ENCODE measurements at regions not wholly inside any gene's neighbourhood (a gene's known extent, or its start where the extent isn't known, plus 50 kb on each side); places are given as distances from the start of the nearest gene placed in this dataset.

GRCh38 chr13:107803822-107804495 is 411.4 kb downstream of the LIG4 start:
- TF ChIP-seq ZNF70 (CRISPR knock-in tag; IDR thresholded peaks at IDR 0.05) = no peak
- TF ChIP-seq CSRNP3 (CRISPR knock-in tag; IDR thresholded peaks at IDR 0.05) = no peak
- TF ChIP-seq CSDC2 (CRISPR knock-in tag; IDR thresholded peaks at IDR 0.05) = no peak
- TF ChIP-seq TCF4 (CRISPR knock-in tag; IDR thresholded peaks at IDR 0.05; ENCODE audit: borderline replicate concordance) = no peak
- no peak for TF ChIP-seq ARNTL (CRISPR knock-in tag; IDR thresholded peaks at IDR 0.05; ENCODE audit: borderline replicate concordance, low read depth)
- ATAC-seq = no peak

GRCh38 chr13:107801621-107802020 is 413.7 kb downstream of the LIG4 start:
- TF ChIP-seq PPARA (CRISPR knock-in tag; IDR thresholded peaks at IDR 0.05; ENCODE audit: borderline replicate concordance) (no peak), GLIS3 (CRISPR knock-in tag; IDR thresholded peaks at IDR 0.05) (no peak)
- no peak for ATAC-seq

GRCh38 chr13:107799001-107799400 is 416.3 kb downstream of the LIG4 start:
- no peak for ATAC-seq
- TF ChIP-seq ZNF565 (CRISPR knock-in tag; conservative IDR thresholded peaks at IDR 0.05; ENCODE audit: low read depth) (no peak), ZFP30 (CRISPR knock-in tag; IDR thresholded peaks at IDR 0.05) (no peak), ZNF70 (CRISPR knock-in tag; IDR thresholded peaks at IDR 0.05) (no peak), GLIS3 (CRISPR knock-in tag; IDR thresholded peaks at IDR 0.05) (no peak), ZNF8 (CRISPR knock-in tag; IDR thresholded peaks at IDR 0.05) (no peak), CREB5 (CRISPR knock-in tag; IDR thresholded peaks at IDR 0.05; ENCODE audit: low read depth) (no peak), BACH2 (CRISPR knock-in tag; IDR thresholded peaks at IDR 0.05; ENCODE audit: borderline replicate concordance) (no peak), PATZ1 (CRISPR knock-in tag; IDR thresholded peaks at IDR 0.05; ENCODE audit: borderline replicate concordance) (no peak), SNAI2 (CRISPR knock-in tag; IDR thresholded peaks at IDR 0.05) (no peak), RARB (CRISPR knock-in tag; IDR thresholded peaks at IDR 0.05) (no peak)

- TF ChIP-seq PPARA (CRISPR knock-in tag; IDR thresholded peaks at IDR 0.05; ENCODE audit: borderline replicate concordance) (no peak), ZFP30 (CRISPR knock-in tag; IDR thresholded peaks at IDR 0.05) (no peak), ISL1 (CRISPR knock-in tag; IDR thresholded peaks at IDR 0.05) (no peak), CREB5 (CRISPR knock-in tag; IDR thresholded peaks at IDR 0.05; ENCODE audit: low read depth) (no peak), GLIS3 (CRISPR knock-in tag; IDR thresholded peaks at IDR 0.05) (no peak)
- no peak for ATAC-seq
Measured at GRCh38 chr13:107790397-107790796, 424.9 kb downstream of the LIG4 start.

GRCh38 chr13:107788464-107789165 is 426.7 kb downstream of the LIG4 start:
- peak; percentile 48; the same call in 1 of the 3 replicates for ATAC-seq
- TF ChIP-seq TCF4 (CRISPR knock-in tag; IDR thresholded peaks at IDR 0.05; ENCODE audit: borderline replicate concordance) (peak; percentile 71; the same call in 1 of the 2 replicates), RARB (CRISPR knock-in tag; IDR thresholded peaks at IDR 0.05) (no peak), ZNF70 (CRISPR knock-in tag; IDR thresholded peaks at IDR 0.05) (no peak), ZFP30 (CRISPR knock-in tag; IDR thresholded peaks at IDR 0.05) (no peak), ESRRG (CRISPR knock-in tag; IDR thresholded peaks at IDR 0.05) (no peak), GLIS3 (CRISPR knock-in tag; IDR thresholded peaks at IDR 0.05) (0 out of 2 replicates have a peak, but pooled peaks have one; percentile 27), POU6F1 (CRISPR knock-in tag; IDR thresholded peaks at IDR 0.05; ENCODE audit: borderline replicate concordance, low read depth) (no peak), ZNF565 (CRISPR knock-in tag; conservative IDR thresholded peaks at IDR 0.05; ENCODE audit: low read depth) (no peak), CSDC2 (CRISPR knock-in tag; IDR thresholded peaks at IDR 0.05) (no peak), OSR1 (CRISPR knock-in tag; IDR thresholded peaks at IDR 0.05) (no peak), ISL1 (CRISPR knock-in tag; IDR thresholded peaks at IDR 0.05) (peak; percentile 69), SNAI2 (CRISPR knock-in tag; IDR thresholded peaks at IDR 0.05) (no peak), ZNF8 (CRISPR knock-in tag; IDR thresholded peaks at IDR 0.05) (no peak), TSHZ2 (CRISPR knock-in tag; IDR thresholded peaks at IDR 0.05) (peak; percentile 88)
